KMS-11 (cell line): ENCODE measurements at regions not wholly inside any gene's neighbourhood (a gene's known extent, or its start where the extent isn't known, plus 50 kb on each side); places are given as distances from the start of the nearest gene placed in this dataset.

Experiments used
- H2AFZ ChIP-seq: fragments of 200-600 bp; sonication (generic); 2 replicates; pipeline ENCODE4 v1.6.1; 2016; ENCODE audit warnings: antibody characterized with exemption, mixed run types, low read depth
- H3K27ac ChIP-seq: fragments of 200-600 bp; sonication (generic); 2 replicates; pipeline ENCODE4 v1.6.1; 2016; ENCODE audit warnings: mild to moderate bottlenecking, mixed run types
- H3K27me3 ChIP-seq: fragments of 200-600 bp; sonication (generic); 2 replicates; pipeline ENCODE4 v1.6.1; 2017; ENCODE audit warnings: mild to moderate bottlenecking, low read depth, mixed run types, moderate library complexity; ENCODE audit not compliant: insufficient read depth
- H3K36me3 ChIP-seq: fragments of 200-600 bp; sonication (generic); 2 replicates; pipeline ENCODE4 v1.6.1; 2017; ENCODE audit warnings: mild to moderate bottlenecking, mixed run types; ENCODE audit not compliant: insufficient read depth
- H3K4me1 ChIP-seq: fragments of 200-600 bp; sonication (generic); 2 replicates; pipeline ENCODE4 v1.6.1; 2016; ENCODE audit warnings: mild to moderate bottlenecking, low read depth, mixed run types; ENCODE audit not compliant: poor library complexity, severe bottlenecking
- H3K4me2 ChIP-seq: fragments of 200-600 bp; sonication (generic); 2 replicates; pipeline ENCODE4 v1.7.0; 2016; ENCODE audit warnings: mild to moderate bottlenecking, mixed run types
- H3K4me3 ChIP-seq: fragments of 200-600 bp; sonication (generic); IDR thresholded peaks from 2 replicates; pipeline ENCODE4 v1.6.1; 2017; ENCODE audit warnings: low read depth, low read length, mixed read lengths; ENCODE audit not compliant: insufficient read depth
- H3K79me2 ChIP-seq: fragments of 200-600 bp; sonication (generic); 2 replicates; pipeline ENCODE4 v1.6.1; 2016; ENCODE audit warnings: low read depth, mixed run types; ENCODE audit not compliant: insufficient read depth
- H3K9ac ChIP-seq: fragments of 200-600 bp; sonication (generic); 2 replicates; pipeline ENCODE4 v1.6.1; 2016; ENCODE audit warnings: mild to moderate bottlenecking, mixed run types
- H4K20me1 ChIP-seq: fragments of 200-600 bp; sonication (generic); 2 replicates; pipeline ENCODE4 v1.6.1; 2016; ENCODE audit warnings: mild to moderate bottlenecking, mixed run types; ENCODE audit not compliant: insufficient read depth
- CTCF ChIP-seq: fragments of 200-600 bp; sonication (generic); conservative IDR thresholded peaks from 2 replicates; pipeline ENCODE4 v1.6.1; 2017; ENCODE audit warnings: low read depth, mild to moderate bottlenecking, antibody characterized with exemption, low read length, moderate library complexity, mixed read lengths

GRCh38 chr3:193996221-193996620 lies 139.7 kb upstream of the HES1 start:
- H3K27me3 ChIP-seq, result no peaks in the 10 kb centered on the region
- H3K36me3 ChIP-seq, result no peaks in the 10 kb centered on the region
- H3K4me2 ChIP-seq, result no peak overlapping the region
- H3K9ac ChIP-seq, result no peak overlapping the region
- H4K20me1 ChIP-seq, result no peaks in the 10 kb centered on the region
- H3K4me1 ChIP-seq, result no peaks in the 10 kb centered on the region
- no peak overlapping the region for H3K27ac ChIP-seq
- TF ChIP-seq CTCF, result no peak
- H2AFZ ChIP-seq, result no peak overlapping the region
- no peaks in the 10 kb centered on the region for H3K79me2 ChIP-seq
- H3K4me3 ChIP-seq, result no peak overlapping the region

GRCh38 chr3:193996641-193997089 lies 139.3 kb upstream of the HES1 start:
- Histone ChIP-seq H2AFZ (no peak overlapping the region), H3K4me2 (no peak overlapping the region), H3K36me3 (no peaks in the 10 kb centered on the region), H3K9ac (no peak overlapping the region), H3K4me1 (no peaks in the 10 kb centered on the region), H3K27ac (no peak overlapping the region), H4K20me1 (no peaks in the 10 kb centered on the region), H3K4me3 (no peak overlapping the region), H3K27me3 (no peaks in the 10 kb centered on the region), H3K79me2 (no peaks in the 10 kb centered on the region)
- no peak for TF ChIP-seq CTCF

DNA sequence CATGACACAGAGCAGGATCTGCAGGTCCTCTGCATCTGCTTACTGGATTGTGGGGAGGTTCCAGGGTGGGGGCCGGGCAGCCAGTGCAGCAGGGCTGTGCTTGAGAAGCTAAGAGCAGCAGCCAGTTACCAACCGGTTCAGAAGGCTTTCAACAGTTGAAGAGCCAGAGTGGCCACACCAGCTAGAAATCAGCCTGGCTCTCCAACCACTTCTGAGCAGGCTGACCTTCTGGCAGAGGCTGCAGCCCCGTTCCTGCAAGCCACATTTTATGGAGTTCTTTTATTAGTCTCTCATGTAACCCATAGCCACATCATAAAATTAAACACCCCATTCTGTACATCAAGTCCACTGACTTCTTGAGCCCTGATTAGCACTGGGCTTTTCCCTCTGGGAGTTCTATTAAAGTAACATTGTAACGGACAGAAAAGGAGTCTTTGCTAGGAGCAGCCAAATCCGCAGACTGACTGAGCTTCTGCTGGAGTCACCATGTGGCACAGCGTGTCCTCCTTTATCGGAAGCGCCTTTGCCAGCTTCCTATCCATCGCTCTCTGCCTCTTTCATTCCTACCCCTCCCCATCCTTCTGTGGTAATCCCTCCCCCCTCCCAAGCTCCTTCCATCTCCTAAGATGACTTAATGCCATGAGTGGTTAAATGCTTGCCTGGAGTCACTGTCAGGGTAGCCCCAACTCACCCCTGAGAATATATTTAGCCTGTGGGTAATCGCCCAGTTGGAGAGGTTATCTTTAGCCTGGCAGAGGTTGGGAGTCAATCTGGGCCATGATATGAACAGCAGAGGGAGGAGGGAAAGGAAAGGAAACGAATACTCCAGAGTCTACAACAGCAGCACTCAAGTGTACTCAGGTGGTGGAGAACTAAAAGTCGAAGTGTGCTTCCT lies 138.5 kb upstream of the HES1 start:
- H3K4me3 ChIP-seq, result no peak overlapping the region
- H2AFZ ChIP-seq, result no peak overlapping the region
- no peaks in the 10 kb centered on the region for H4K20me1 ChIP-seq
- no peak overlapping the region for H3K27ac ChIP-seq
- H3K9ac ChIP-seq, result no peak overlapping the region
- no peaks in the 10 kb centered on the region for H3K36me3 ChIP-seq
- no peak overlapping the region for H3K4me2 ChIP-seq
- H3K27me3 ChIP-seq, result no peaks in the 10 kb centered on the region
- TF ChIP-seq CTCF, result no peak
- no peaks in the 10 kb centered on the region for H3K79me2 ChIP-seq
- no peaks in the 10 kb centered on the region for H3K4me1 ChIP-seq

DNA sequence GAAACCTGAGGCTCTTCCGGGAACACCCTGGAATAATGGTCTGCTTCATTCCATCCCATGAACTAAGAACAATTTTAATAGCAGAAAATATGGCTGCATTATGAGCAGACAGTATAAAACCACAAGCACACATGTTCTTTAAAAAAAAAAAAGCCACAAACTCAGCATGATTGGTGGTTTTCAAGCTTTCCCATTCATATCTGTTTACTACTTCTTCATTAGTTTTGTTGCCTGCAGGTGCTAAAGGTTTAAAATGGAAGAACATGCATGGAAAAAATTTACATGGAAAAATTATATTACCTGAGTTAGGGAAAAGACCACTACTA lies 137.9 kb upstream of the HES1 start:
- H4K20me1 ChIP-seq, result no peaks in the 10 kb centered on the region
- H3K4me1 ChIP-seq, result no peaks in the 10 kb centered on the region
- no peaks in the 10 kb centered on the region for H3K36me3 ChIP-seq
- H2AFZ ChIP-seq, result no peak overlapping the region
- no peaks in the 10 kb centered on the region for H3K27me3 ChIP-seq
- no peak overlapping the region for H3K27ac ChIP-seq
- no peak overlapping the region for H3K4me2 ChIP-seq
- H3K79me2 ChIP-seq, result no peaks in the 10 kb centered on the region
- TF ChIP-seq CTCF, result no peak
- no peak overlapping the region for H3K9ac ChIP-seq
- H3K4me3 ChIP-seq, result no peak overlapping the region
